Endothelial cell of umbilical vein (primary cell): ENCODE measurements at regions not wholly inside any gene's neighbourhood (a gene's known extent, or its start where the extent isn't known, plus 50 kb on each side); places are given as distances from the start of the nearest gene placed in this dataset.

Experiments used
- BruUV-seq: library from RNA; stranded (reverse); fragments of 400-500 nt; replicated peaks from 2 replicates; lab custom pipeline; 2021; lab: Mats Ljungman, UMichigan
- CTCF ChIA-PET: fragments of 300-600, 350-600 bp; sonication (Branson Sonifier 250); formaldehyde crosslinking; loops from one replicate; lab custom pipeline; 2021; ENCODE audit warnings: antibody characterized with exemption, inconsistent platforms; lab: Charles Lee
- POLR2A ChIA-PET: fragments of 300-600, 350-600 bp; sonication (Branson Sonifier 250); formaldehyde crosslinking; loops from one replicate; lab custom pipeline; 2021; ENCODE audit warnings: antibody characterized with exemption, inconsistent platforms; lab: Charles Lee
- DNase-seq: peaks from one replicate; pipeline ENCODE4 v3.0.0-alpha.2; 2011; ENCODE audit warnings: low read depth, low spot score
- FAIRE-seq: peaks from 2 replicates; lab custom pipeline; 2011; peaks lifted over from hg19 to GRCh38; lab: Jason Lieb, UNC
- H2AFZ ChIP-seq: 2 replicates; pipeline ENCODE4 v1.6.0; 2012; ENCODE audit warnings: low read depth, low read length, control low read depth, inconsistent platforms
- H3K27ac ChIP-seq: 2 replicates; pipeline ENCODE4 v1.5.1; 2011; ENCODE audit warnings: low read depth, mild to moderate bottlenecking, control low read depth, low read length, moderate library complexity; ENCODE audit not compliant: insufficient read depth
- H3K27me3 ChIP-seq, 2 experiments: 2 replicates each; pipeline versions ENCODE4 v1.6.0 to v1.6.1; 2011; ENCODE audit warnings: low read length in 2 of 2, mixed read lengths in 1 of 2; ENCODE audit not compliant: control insufficient read depth in 2 of 2, insufficient read depth in 2 of 2
- H3K36me3 ChIP-seq, 2 experiments: 2 replicates in 1 of 2; 3 replicates in 1 of 2; pipeline ENCODE4 v1.5.1; 2011; ENCODE audit warnings: low read length in 2 of 2, mild to moderate bottlenecking in 1 of 2, moderate library complexity in 1 of 2; ENCODE audit not compliant: control insufficient read depth in 2 of 2, insufficient read depth in 2 of 2; ENCODE audit errors: extremely low read depth in 1 of 2
- H3K4me1 ChIP-seq: 3 replicates; pipeline ENCODE4 v1.5.1; 2011; ENCODE audit warnings: mild to moderate bottlenecking, low read length; ENCODE audit not compliant: control insufficient read depth, insufficient read depth; ENCODE audit errors: extremely low read depth
- H3K4me2 ChIP-seq: 2 replicates; pipeline ENCODE4 v1.6.1; 2011; ENCODE audit warnings: low read length, control low read depth, mixed read lengths; ENCODE audit not compliant: insufficient read depth
- H3K4me3 ChIP-seq, 3 experiments: fragments of 200-600 bp in 1 of 3; sonication (generic), shearing (Covaris generic) in 1 of 3; replicated peaks in 1 of 3; 2 replicates each; pipeline ENCODE4 v1.5.1; 2011 to 2016; ENCODE audit warnings: control low read depth in 3 of 3, low read length in 3 of 3, mild to moderate bottlenecking in 2 of 3, inconsistent platforms in 1 of 3, low read depth in 1 of 3, moderate library complexity in 1 of 3; ENCODE audit not compliant: insufficient read depth in 1 of 3
- H3K79me2 ChIP-seq: 2 replicates; pipeline ENCODE4 v1.6.0; 2012; ENCODE audit warnings: low read length, inconsistent platforms; ENCODE audit not compliant: control insufficient read depth, insufficient read depth
- H3K9ac ChIP-seq: replicated peaks from 2 replicates; pipeline ENCODE3; 2011; ENCODE audit warnings: low read length, control low read depth; ENCODE audit not compliant: insufficient read depth; ENCODE audit errors: extremely low read depth
- H3K9me1 ChIP-seq: replicated peaks from 3 replicates; pipeline ENCODE4 v1.6.0; 2011; ENCODE audit warnings: mild to moderate bottlenecking, low read length; ENCODE audit not compliant: control insufficient read depth, insufficient read depth; ENCODE audit errors: extremely low read depth
- H3K9me3 ChIP-seq: replicated peaks from 2 replicates; pipeline ENCODE4 v1.5.1; 2012; ENCODE audit warnings: low read length, inconsistent platforms; ENCODE audit not compliant: control insufficient read depth, insufficient read depth
- H4K20me1 ChIP-seq: replicated peaks from 2 replicates; pipeline ENCODE3; 2011; ENCODE audit warnings: mild to moderate bottlenecking, low read length; ENCODE audit not compliant: control insufficient read depth, insufficient read depth; ENCODE audit errors: extremely low read depth
- EZH2 ChIP-seq: IDR thresholded peaks from 2 replicates; pipeline ENCODE4 v1.6.1; 2012; ENCODE audit warnings: borderline replicate concordance, low read depth, mild to moderate bottlenecking, moderate library complexity, low read length, inconsistent platforms; ENCODE audit not compliant: severe bottlenecking
- FOS ChIP-seq: IDR thresholded peaks from 2 replicates; pipeline ENCODE4 v1.6.1; 2011; ENCODE audit warnings: mild to moderate bottlenecking, low read length, moderate library complexity, borderline replicate concordance; ENCODE audit not compliant: insufficient read depth
- GATA2 ChIP-seq: IDR thresholded peaks from 2 replicates; pipeline ENCODE4 v1.7.0; 2011; ENCODE audit warnings: low read depth, mild to moderate bottlenecking, moderate library complexity, mixed read lengths, low read length; ENCODE audit not compliant: insufficient read length, insufficient read depth
- JUN ChIP-seq: IDR thresholded peaks from 2 replicates; pipeline ENCODE4 v1.6.1; 2011; ENCODE audit warnings: borderline replicate concordance, low read depth; ENCODE audit not compliant: insufficient read length, insufficient read depth
- MYC ChIP-seq: IDR thresholded peaks from one replicate; pipeline ENCODE4 v1.6.1; 2011; ENCODE audit warnings: mild to moderate bottlenecking, low read depth, low read length
- POLR2A ChIP-seq: IDR thresholded peaks from 2 replicates; pipeline ENCODE4 v1.6.1; 2012; ENCODE audit warnings: low read depth, mild to moderate bottlenecking, control low read depth, low read length
- POLR2AphosphoS5 ChIP-seq: IDR thresholded peaks from 2 replicates; pipeline ENCODE4 v1.6.1; 2012; ENCODE audit warnings: low read depth, mild to moderate bottlenecking, control low read depth, low read length, moderate library complexity; ENCODE audit not compliant: insufficient read depth
- dilution Hi-C: fragments of 300-500 bp; cut with MboI; formaldehyde crosslinking; loops from one replicate; pipeline ENCODE4 v1.15.0; 2019; ENCODE audit warnings: low sequenced_read_pairs; ENCODE audit not compliant: extremely low pct_ligation_motif_present
- intact Hi-C: fragments of 100-400 bp; cut with micrococcal nuclease; formaldehyde crosslinking; loops from one replicate; pipeline ENCODE4 v1.10.0; 2022
- TF ChIP-seq, protein P1 (sequence below): IDR thresholded peaks from 2 replicates; pipeline ENCODE4 v1.6.1; 2011; ENCODE audit not compliant: insufficient read depth, insufficient read length
- TF ChIP-seq, protein P2 (sequence below), 2 donors: IDR thresholded peaks; 1 replicate in 1 of 2; 2 replicates in 1 of 2; pipeline ENCODE4 v1.5.1; 2011; ENCODE audit warnings: low read length in 2 of 2, mild to moderate bottlenecking in 2 of 2, moderate library complexity in 2 of 2, control low read depth in 1 of 2, inconsistent platforms in 1 of 2, low read depth in 1 of 2; ENCODE audit not compliant: insufficient read depth in 1 of 2; ENCODE audit errors: extremely low read depth in 1 of 2

DNA sequence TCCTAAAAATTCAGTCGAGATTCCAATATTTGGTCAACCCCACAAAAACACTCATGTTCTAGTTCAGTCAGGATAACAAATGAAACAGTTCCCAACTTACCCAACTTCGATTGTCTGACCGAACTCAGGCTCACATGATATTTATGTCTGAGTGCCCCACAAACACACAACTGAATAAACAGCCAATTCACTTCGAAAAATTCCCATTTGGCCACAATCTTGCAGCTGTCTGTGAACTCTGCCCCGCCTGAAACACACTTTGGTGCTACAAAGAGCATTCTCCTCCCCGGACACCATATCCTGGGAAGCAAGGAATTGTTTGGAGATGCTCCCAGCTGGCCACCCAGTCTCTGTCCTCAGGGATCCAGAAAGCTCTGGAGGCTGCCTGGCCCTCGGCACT, 52.9 kb upstream of the SIM2 start:
- Histone ChIP-seq H4K20me1 (no peaks in the 10 kb centered on the region), H3K79me2 (no peaks in the 10 kb centered on the region), H3K9me3 (no peaks in the 10 kb centered on the region), H3K4me3 (no peak overlapping the region), H2AFZ (no peak overlapping the region), H3K9ac (no peak overlapping the region), H3K27me3 (no peaks in the 10 kb centered on the region), H3K4me2 (no peak overlapping the region), H3K4me1 (peaks cover 21% of the 10 kb centered on the region), H3K9me1 (no peaks in the 10 kb centered on the region), H3K27ac (no peak overlapping the region), H3K36me3 (no peaks in the 10 kb centered on the region)
- BruUV-seq: no TSS peak
- TF ChIP-seq MYC: no peak
- TF ChIP-seq GATA2: no peak
- no peak for TF ChIP-seq FOS
- TF ChIP-seq, protein P1, sequence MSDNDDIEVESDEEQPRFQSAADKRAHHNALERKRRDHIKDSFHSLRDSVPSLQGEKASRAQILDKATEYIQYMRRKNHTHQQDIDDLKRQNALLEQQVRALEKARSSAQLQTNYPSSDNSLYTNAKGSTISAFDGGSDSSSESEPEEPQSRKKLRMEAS: no peak
- TF ChIP-seq JUN: no peak
- TF ChIP-seq, protein P2, sequence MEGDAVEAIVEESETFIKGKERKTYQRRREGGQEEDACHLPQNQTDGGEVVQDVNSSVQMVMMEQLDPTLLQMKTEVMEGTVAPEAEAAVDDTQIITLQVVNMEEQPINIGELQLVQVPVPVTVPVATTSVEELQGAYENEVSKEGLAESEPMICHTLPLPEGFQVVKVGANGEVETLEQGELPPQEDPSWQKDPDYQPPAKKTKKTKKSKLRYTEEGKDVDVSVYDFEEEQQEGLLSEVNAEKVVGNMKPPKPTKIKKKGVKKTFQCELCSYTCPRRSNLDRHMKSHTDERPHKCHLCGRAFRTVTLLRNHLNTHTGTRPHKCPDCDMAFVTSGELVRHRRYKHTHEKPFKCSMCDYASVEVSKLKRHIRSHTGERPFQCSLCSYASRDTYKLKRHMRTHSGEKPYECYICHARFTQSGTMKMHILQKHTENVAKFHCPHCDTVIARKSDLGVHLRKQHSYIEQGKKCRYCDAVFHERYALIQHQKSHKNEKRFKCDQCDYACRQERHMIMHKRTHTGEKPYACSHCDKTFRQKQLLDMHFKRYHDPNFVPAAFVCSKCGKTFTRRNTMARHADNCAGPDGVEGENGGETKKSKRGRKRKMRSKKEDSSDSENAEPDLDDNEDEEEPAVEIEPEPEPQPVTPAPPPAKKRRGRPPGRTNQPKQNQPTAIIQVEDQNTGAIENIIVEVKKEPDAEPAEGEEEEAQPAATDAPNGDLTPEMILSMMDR (IDR thresholded peaks at IDR 0.05; ENCODE audit: extremely low read depth in 1 of 2, insufficient read depth in 1 of 2, low read depth in 1 of 2, low read length in 2 of 2): no peak
- no peak for TF ChIP-seq POLR2A
- no peak for TF ChIP-seq EZH2
- no peak for TF ChIP-seq POLR2AphosphoS5
- CTCF ChIA-PET: interaction anchor here (1.5 kb wide), 1 partner anchor 15 kb away, joined by 7 read pairs; no protein-coding TSS in a partner anchor
- POLR2A ChIA-PET: no interaction called here
- dilution Hi-C loops (no loop called here), intact Hi-C loops (loop anchor here (5.0 kb wide), 1 partner anchor 46 kb away; no protein-coding TSS in a partner anchor)
- DNase-seq (no peak), FAIRE-seq (no peak)
